NCI-H524 treated with DMSO at 0.1 percent for 48 hours (cell line): ENCODE measurements at regions not wholly inside any gene's neighbourhood (a gene's known extent, or its start where the extent isn't known, plus 50 kb on each side); places are given as distances from the start of the nearest gene placed in this dataset.

ENCODE experiments used
- DNase-seq: peaks from one replicate; lab custom pipeline; 2025; lab: John Stamatoyannopoulos, UW

- DNase-seq, result no peak
These were observed 392.0 kb upstream of the ADGRL4 start for GRCh38 chr1:79398501-79398900.

DNA sequence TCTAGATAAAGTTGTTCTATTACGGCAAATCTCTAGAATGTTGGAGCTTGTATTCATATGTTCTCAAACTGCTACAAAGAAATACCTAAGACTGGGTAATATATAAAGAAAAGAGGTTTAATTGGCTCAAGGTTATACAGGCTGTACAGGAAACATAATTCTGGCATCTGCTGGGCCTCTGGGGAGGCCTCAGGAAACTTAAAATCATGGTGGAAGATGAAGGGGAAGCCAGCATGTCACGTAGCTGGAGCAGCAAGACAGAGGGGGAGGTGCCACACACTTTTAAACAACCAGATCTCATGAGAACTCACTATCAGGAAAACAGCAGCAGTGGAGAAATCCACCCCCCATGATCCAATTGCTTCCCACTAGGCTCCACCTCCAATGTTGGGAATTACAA lies 390.4 kb upstream of the ADGRL4 start:
- no peak for DNase-seq

DNA sequence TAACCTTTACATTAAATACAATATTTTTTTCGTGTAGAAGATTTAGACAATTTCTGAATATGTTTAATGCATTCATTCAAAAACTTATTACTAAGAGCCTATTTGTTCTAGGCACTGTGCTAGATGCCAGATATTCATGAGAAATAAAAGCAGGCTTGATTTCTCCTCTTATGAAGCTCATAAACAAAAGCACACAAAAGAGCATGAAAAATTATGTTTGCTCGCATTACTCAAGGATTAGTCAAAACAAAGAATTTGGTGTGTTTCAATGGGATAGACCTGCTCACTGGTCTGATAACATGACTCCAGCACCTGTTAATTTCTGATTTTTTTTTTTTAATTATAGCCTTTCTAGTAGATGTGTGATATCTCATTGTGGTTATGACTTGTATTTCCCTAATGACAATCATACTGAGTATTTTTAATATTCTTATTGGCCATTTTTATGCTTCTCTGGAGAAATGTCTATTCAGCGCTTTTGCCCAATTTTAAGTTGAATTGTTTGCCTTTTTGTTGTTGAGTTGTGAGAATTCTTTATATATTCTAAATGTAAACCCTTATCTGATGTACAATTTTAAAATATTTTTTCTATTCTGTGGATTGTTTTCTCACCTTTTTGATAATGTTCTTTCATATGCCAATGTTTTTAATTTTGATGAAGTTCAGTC lies 382.3 kb upstream of the ADGRL4 start:
- no peak for DNase-seq

DNA sequence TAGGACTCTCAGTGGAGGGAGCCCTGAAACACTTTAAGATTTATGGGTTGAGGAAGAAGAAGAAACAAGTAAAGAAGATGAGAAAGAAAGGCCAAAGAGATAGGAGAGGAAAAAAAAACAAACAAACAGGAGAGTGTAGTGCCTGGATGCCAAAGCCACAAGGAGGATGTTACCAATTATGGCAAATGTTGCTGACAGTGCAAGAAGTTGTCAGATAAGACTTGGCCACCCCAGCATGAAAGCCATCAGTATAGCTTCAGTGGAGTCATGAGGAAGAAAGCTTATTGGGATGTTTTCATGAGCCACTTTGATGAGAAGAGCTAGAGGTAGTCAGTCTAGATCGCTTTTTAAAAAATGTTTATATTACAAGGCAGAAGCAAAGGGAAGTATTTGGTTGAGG lies 380.2 kb upstream of the ADGRL4 start:
- no peak for DNase-seq

GRCh38 chr1:79380078-79380477 lies 373.5 kb upstream of the ADGRL4 start:
- DNase-seq, result no peak

DNA sequence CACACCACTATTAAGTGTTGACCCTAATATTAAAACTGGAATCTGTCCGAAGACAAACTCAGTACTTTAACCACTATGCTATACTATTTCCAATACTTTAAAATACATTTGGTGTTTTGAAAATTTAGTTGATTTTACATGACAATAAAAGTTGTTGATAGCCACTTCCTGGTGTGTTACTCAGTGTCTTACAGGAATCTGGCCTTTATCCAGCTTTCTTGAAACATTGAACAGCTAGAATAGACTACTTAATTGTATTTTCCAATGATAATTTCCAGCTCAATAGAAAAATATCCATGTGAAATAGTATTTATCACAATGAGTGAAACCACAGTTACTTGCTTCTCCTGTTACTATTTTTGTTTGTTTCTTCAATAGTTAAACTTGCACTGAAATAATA lies 369.6 kb upstream of the ADGRL4 start:
- no peak for DNase-seq

DNA sequence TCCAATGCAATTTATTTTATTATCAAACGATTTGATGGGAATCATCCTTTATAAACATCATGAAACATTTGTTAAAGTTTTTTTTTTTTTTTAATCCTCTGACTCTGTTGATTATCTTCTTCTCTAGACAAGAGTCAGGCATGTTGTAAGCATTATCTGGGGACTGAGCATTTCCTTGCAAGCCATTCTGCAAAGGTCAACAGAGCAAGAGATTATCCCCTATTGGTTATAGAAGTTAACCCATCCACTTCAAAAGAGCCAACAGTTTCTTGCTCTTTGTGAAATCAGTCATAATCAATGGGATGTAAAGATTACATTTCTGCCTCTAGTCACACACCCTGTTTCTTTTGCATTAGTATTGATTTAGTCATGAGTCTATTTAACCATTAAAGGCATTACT lies 368.8 kb upstream of the ADGRL4 start:
- DNase-seq, result no peak

GRCh38 chr1:79374397-79374796 lies 367.9 kb upstream of the ADGRL4 start:
- no peak for DNase-seq

- no peak for DNase-seq
These were observed 367.1 kb upstream of the ADGRL4 start for GRCh38 chr1:79373481-79374125.

DNA sequence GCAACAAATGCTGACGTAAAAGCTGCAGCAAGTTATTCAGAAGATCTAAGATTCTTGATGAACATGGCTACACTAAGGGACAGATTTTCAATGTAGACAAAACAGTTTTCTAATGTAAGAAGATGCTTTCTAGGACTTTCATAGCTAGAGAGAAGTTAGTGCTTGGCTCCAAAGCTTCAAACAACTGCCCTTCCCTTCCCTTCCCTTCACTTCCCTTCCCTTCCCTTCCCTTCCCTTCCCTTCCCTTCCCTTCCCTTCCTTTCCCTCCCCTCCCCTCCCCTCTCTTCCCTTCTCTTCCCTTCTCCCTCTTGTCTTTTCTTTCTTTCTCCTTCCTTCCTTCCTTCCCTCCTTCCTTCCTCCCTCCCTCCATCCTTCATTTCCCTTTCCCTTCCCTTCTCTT lies 365.3 kb upstream of the ADGRL4 start:
- DNase-seq, result no peak

DNA sequence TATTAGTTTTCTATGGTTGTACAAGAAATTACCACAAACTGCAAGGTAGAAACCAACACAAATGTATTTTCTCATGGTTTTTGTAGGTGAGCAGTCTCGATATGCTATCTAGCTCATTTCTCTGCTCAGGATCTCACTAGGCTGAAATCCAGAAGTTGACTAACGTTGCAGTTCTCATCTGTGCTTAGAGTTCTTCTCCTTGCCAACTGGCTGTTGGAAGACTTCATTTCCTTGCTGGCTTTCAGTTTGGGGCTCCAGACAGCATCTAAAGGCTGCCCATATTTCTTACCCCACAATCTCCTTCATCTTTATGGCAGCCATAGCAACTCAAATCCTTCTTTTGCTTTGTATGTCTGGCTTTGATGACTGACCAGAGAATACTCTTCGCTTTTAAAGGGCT lies 362.6 kb upstream of the ADGRL4 start:
- DNase-seq, result no peak

GRCh38 chr1:79364896-79365295 lies 358.4 kb upstream of the ADGRL4 start:
- no peak for DNase-seq

DNA sequence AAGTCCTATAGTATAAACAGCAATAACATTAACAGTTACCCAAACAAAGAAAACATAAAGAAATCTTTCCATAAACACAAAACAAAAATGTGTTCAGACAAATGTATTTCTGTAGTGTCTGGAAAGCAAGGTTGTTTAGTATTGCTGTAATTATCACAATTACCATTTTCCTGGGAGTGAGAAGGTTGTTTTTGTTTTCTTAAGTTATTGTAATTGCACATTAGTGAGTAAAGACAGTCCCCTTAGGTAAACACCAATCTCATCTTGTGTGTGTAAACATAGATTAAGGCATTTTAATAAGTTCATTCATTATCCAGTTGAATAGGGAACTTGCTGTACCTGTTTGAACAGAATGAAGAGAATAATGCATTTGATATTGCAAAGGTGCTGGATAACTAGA lies 356.9 kb upstream of the ADGRL4 start:
- no peak for DNase-seq

DNA sequence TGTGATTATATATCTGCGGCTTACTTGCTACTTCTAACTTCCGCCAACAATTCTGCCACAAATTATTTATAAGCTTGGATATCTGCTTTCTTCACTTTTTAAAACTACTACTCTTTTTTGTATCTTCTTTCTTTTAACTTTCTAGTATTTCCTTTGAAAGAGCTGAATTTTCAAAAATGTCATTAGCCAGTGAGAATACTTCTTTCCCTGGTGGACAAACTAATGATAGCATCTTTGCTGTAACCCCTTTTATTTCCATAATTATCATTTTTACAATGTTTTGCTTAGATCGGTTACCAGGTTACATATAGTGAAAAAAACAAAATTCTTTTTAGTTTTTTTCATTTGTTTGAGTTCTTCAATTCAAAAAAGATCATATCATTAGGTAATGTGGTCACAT lies 355.9 kb upstream of the ADGRL4 start:
- no peak for DNase-seq

- no peak for DNase-seq
These were observed 348.6 kb upstream of the ADGRL4 start for GRCh38 chr1:79355090-79355489.

- no peak for DNase-seq
These were observed 346.7 kb upstream of the ADGRL4 start for GRCh38 chr1:79353224-79353623.

DNA sequence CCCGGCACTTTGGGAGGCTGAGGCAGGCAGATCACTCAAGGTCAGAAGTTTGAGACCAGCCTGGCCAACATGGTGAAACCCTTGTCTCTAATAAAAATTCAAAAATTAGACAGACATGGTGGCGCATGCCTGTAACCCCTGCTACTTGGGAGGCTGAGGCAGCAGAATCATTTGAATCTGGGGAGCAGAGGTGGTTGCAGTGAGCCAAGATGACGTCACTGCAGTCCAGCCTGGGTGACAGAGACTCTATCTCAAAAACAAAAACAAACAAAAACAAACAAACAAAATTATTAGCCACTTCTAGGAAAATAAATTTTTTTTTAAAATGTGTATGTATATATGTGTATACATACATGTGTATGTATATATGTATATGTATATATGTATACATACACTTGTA lies 320.3 kb upstream of the ADGRL4 start:
- no peak for DNase-seq

- DNase-seq, result no peak
These were observed 319.2 kb upstream of the ADGRL4 start for GRCh38 chr1:79325705-79326104.

- no peak for DNase-seq
These were observed 318.6 kb upstream of the ADGRL4 start for GRCh38 chr1:79325126-79325525.

- DNase-seq, result no peak
These were observed 316.9 kb upstream of the ADGRL4 start for GRCh38 chr1:79323239-79324025.

GRCh38 chr1:79322511-79323027 lies 316.0 kb upstream of the ADGRL4 start:
- no peak for DNase-seq

- DNase-seq, result no peak
These were observed 305.9 kb upstream of the ADGRL4 start for GRCh38 chr1:79312438-79312837.

- DNase-seq, result no peak
These were observed 304.1 kb upstream of the ADGRL4 start for GRCh38 chr1:79310609-79311008.
